ENCODE measurements at regions not wholly inside any gene's neighbourhood (a gene's known extent, or its start where the extent isn't known, plus 50 kb on each side); places are given as distances from the start of the nearest gene placed in this dataset.

DNA sequence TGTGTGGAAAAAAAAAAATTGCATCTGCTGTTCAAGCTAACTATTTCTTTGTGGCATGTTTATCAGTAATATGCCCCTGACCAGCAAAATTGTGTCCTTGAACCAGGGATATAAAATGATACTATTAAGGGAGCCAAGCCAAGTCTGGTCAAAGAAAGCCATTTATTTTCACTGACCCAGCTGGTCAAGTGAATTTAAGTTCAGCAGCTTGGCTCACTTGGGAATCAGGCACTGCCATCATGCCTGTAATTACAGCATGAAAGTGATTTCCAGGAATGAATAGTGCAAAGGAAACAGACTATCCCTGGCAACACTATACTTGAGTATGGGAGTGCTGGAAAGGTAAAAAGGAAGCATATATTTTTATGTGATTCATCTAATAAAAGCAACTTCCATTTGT, 934.6 kb upstream of the CDH8 start:
- TF ChIP-seq, protein P1, sequence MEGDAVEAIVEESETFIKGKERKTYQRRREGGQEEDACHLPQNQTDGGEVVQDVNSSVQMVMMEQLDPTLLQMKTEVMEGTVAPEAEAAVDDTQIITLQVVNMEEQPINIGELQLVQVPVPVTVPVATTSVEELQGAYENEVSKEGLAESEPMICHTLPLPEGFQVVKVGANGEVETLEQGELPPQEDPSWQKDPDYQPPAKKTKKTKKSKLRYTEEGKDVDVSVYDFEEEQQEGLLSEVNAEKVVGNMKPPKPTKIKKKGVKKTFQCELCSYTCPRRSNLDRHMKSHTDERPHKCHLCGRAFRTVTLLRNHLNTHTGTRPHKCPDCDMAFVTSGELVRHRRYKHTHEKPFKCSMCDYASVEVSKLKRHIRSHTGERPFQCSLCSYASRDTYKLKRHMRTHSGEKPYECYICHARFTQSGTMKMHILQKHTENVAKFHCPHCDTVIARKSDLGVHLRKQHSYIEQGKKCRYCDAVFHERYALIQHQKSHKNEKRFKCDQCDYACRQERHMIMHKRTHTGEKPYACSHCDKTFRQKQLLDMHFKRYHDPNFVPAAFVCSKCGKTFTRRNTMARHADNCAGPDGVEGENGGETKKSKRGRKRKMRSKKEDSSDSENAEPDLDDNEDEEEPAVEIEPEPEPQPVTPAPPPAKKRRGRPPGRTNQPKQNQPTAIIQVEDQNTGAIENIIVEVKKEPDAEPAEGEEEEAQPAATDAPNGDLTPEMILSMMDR (IDR thresholded peaks at IDR 0.05), result no peak
- TF ChIP-seq POLR2A (IDR thresholded peaks at IDR 0.05), result no peak

All from thyroid gland (tissue), 4 donors.